ENCODE measurements at regions not wholly inside any gene's neighbourhood (a gene's known extent, or its start where the extent isn't known, plus 50 kb on each side); places are given as distances from the start of the nearest gene placed in this dataset.

DNA sequence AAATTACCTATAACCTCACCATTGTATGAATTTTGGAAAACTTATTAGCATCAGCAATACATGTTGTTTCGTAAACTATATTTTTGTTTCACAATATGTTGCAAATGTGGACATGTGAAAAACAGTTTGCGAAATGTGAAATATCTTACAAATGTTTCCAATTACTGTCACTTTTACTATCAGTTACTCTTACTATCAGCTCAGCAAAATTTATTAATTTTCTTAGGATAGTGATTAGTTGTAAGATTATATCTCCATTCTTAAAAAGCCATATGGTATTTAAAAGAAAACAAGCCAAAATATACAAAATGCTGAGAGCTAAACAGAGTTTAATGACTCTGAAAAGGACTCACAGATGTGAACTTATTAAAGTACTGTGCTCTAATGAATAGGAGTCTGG lies 111.9 kb upstream of the LPAR1 start:
- Histone ChIP-seq H3K4me1 (ENCODE audit: control insufficient read depth, insufficient read depth, low read length) (no peaks in the 10 kb centered on the region), H3K36me3 (ENCODE audit: control insufficient read depth, insufficient read depth, low read length) (no peaks in the 10 kb centered on the region), H3K27ac (ENCODE audit: insufficient read depth, low read depth, low read length, poor library complexity, severe bottlenecking) (no peak overlapping the region), H3K4me3 (ENCODE audit: insufficient read depth, low read depth, low read length) (no peak overlapping the region), H3K9me3 (ENCODE audit: control insufficient read depth, low read length) (no peaks in the 10 kb centered on the region), H3K27me3 (ENCODE audit: control insufficient read depth, insufficient read depth, low read length, poor library complexity, severe bottlenecking) (no peaks in the 10 kb centered on the region)
- WGBS, 2 experiments: 94% methylated on average over 2 of the region's 2 CpGs; no CpG with 5 or more reads in 1 of the 2 experiments

DNA sequence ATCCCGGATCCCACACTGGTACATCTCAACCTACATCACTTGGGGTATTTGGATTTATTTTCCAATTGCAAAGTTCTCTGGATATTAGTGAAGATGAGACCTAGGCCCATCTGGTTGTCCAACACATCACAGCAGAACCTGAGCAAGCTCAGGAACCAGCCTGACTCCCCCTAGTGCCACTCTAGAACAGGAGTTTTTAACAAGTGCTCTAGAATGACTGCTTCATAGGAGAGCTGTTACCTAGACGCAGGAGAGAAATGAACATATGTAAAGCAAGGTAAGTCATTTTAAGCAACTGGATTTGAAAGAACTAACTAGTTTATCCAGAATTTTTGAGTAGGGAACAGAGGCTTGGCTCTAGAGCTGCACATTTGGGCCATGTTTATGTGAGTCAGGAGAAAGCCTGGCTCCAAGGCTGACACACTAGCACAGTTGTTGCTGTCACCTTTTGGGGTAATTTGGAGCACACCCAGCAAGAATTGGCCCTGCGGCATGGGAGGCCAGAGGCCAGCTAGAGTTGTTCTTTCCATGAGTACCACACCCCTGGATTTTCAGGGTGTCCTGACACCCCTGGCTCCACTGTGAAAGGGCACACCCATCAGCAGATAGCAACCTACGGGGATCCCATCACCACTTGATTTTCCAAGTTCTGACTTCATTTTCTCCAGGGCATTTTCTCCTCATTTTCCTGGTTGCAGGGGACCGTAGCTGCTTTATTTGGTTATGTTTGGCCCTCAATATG lies 110.9 kb upstream of the LPAR1 start:
- Histone ChIP-seq H3K27me3 (ENCODE audit: control insufficient read depth, insufficient read depth, low read length, poor library complexity, severe bottlenecking) (no peaks in the 10 kb centered on the region), H3K36me3 (ENCODE audit: control insufficient read depth, insufficient read depth, low read length) (no peaks in the 10 kb centered on the region), H3K9me3 (ENCODE audit: control insufficient read depth, low read length) (no peaks in the 10 kb centered on the region), H3K4me1 (ENCODE audit: control insufficient read depth, insufficient read depth, low read length) (no peaks in the 10 kb centered on the region), H3K27ac (ENCODE audit: insufficient read depth, low read depth, low read length, poor library complexity, severe bottlenecking) (no peak overlapping the region), H3K4me3 (ENCODE audit: insufficient read depth, low read depth, low read length) (no peak overlapping the region)
- 93 to 94% methylated on average over 5 of the region's 5 CpGs for WGBS, 2 experiments

DNA sequence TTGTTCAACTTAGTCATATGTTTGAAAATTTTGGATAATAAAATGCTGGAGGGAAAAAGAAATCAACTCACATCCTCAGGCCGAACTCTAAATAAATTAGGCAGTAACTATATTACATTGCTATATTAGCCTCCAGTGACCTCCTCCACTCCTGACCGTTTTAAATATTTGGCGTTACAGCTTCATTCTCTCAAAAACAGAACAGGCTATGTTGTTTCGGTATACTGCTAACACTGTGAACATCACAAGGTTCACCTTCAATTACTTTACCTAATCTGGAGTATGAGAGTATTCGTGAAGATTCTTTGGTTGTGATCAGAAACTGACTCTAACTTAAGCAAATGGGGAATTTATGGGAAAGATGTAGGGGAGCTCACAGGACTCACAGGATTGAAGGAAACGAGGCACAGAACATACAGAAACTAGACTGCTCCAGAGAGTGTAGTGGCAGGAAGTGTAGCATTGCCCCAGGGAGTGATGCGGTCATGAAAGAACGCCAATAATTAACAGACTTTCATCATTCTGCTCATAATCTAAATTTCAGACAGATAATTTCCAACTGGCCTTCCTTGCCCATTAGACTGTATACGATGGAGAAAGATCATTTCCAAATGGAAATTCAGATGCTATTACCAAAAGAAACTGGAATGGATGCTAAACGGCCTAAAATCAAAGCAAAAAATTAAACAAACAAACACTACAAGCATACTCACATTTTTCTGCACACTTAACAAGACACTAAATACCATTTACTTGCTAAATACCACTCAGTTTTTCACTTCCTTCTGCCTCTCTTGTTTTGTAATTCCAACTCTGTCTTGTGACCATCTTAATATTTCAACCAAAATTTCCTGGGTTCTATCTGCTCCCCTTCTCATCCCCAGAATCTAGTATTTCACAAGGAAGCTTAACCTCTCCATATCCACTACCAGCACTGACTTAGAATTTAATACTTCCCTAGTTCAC lies 110.1 kb upstream of the LPAR1 start:
- 91 to 95% methylated on average over 9 to 10 of the region's 10 CpGs for WGBS, 2 experiments
- H3K4me3 ChIP-seq (ENCODE audit: insufficient read depth, low read depth, low read length): no peak overlapping the region
- no peaks in the 10 kb centered on the region for H3K36me3 ChIP-seq (ENCODE audit: control insufficient read depth, insufficient read depth, low read length)
- H3K27me3 ChIP-seq (ENCODE audit: control insufficient read depth, insufficient read depth, low read length, poor library complexity, severe bottlenecking): no peaks in the 10 kb centered on the region
- no peak overlapping the region for H3K27ac ChIP-seq (ENCODE audit: insufficient read depth, low read depth, low read length, poor library complexity, severe bottlenecking)
- no peaks in the 10 kb centered on the region for H3K9me3 ChIP-seq (ENCODE audit: control insufficient read depth, low read length)
- H3K4me1 ChIP-seq (ENCODE audit: control insufficient read depth, insufficient read depth, low read length): no peaks in the 10 kb centered on the region

DNA sequence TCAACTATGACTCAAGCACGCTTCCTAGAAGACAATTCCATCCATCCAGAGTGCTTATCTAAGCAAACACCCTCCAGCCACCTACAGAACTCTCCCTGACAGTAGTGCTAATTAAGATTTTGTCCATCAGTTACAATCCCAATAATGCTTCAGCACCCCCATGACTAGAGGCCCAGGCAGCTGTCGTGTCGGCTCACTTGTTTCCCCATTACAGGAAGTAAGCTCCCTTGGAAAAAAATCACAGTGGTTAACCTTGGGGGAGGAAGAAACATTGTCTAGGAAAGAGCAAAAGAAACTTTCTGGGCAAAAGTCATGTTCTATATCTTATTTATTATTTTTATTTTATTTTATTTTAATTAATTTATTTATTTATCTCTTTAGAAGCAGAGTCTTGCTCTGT lies 108.8 kb upstream of the LPAR1 start:
- H3K4me3 ChIP-seq (ENCODE audit: insufficient read depth, low read depth, low read length): no peak overlapping the region
- 94 to 100% methylated on average over 3 of the region's 3 CpGs for WGBS, 2 experiments
- no peaks in the 10 kb centered on the region for H3K4me1 ChIP-seq (ENCODE audit: control insufficient read depth, insufficient read depth, low read length)
- H3K27me3 ChIP-seq (ENCODE audit: control insufficient read depth, insufficient read depth, low read length, poor library complexity, severe bottlenecking): no peaks in the 10 kb centered on the region
- H3K27ac ChIP-seq (ENCODE audit: insufficient read depth, low read depth, low read length, poor library complexity, severe bottlenecking): no peak overlapping the region
- no peaks in the 10 kb centered on the region for H3K9me3 ChIP-seq (ENCODE audit: control insufficient read depth, low read length)
- H3K36me3 ChIP-seq (ENCODE audit: control insufficient read depth, insufficient read depth, low read length): no peaks in the 10 kb centered on the region

DNA sequence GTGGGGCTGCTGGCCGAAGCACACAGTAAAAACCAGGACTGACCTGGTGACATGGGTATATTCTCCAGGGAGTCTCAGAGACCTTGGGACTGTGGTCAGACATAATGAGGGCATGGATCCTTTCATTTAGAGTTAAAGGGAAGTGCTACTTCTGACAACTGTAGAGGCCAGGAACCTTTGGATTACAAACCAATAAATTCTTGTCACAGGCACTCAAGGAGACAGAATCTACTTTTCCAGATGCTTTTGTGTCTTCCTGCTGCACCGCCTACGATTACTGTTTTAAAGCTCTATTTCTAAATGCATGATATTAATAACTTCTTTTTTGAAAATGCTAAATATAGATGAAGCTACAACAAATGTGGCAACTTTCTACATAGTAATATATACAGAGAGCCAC lies 106.5 kb upstream of the LPAR1 start:
- Histone ChIP-seq H3K27me3 (ENCODE audit: control insufficient read depth, insufficient read depth, low read length, poor library complexity, severe bottlenecking) (no peaks in the 10 kb centered on the region), H3K27ac (ENCODE audit: insufficient read depth, low read depth, low read length, poor library complexity, severe bottlenecking) (no peak overlapping the region), H3K9me3 (ENCODE audit: control insufficient read depth, low read length) (no peaks in the 10 kb centered on the region), H3K4me1 (ENCODE audit: control insufficient read depth, insufficient read depth, low read length) (no peaks in the 10 kb centered on the region), H3K4me3 (ENCODE audit: insufficient read depth, low read depth, low read length) (no peak overlapping the region), H3K36me3 (ENCODE audit: control insufficient read depth, insufficient read depth, low read length) (no peaks in the 10 kb centered on the region)
- WGBS, 2 experiments: 84 to 97% methylated on average over 1 to 3 of the region's 3 CpGs

DNA sequence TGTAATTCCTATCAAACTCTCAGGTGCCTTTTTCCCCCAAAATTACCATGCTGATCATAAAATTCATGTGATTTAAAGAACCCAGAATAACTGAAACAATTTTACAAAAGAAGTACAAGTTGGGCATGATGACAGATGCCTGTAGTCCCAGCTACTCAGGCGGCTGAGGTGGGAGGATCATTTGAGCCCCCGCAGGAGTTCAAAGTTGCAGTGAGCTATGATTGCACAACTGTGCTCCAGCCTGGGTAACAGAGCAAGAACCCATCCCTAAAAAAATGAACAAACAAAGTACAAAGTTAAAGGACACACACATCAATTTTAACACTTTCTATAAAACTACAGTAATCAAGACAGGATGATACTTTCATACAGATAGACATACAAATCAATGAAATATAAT lies 97.9 kb upstream of the LPAR1 start:
- Histone ChIP-seq H3K4me1 (ENCODE audit: control insufficient read depth, insufficient read depth, low read length) (no peaks in the 10 kb centered on the region), H3K27me3 (ENCODE audit: control insufficient read depth, insufficient read depth, low read length, poor library complexity, severe bottlenecking) (no peaks in the 10 kb centered on the region), H3K36me3 (ENCODE audit: control insufficient read depth, insufficient read depth, low read length) (no peaks in the 10 kb centered on the region), H3K4me3 (ENCODE audit: insufficient read depth, low read depth, low read length) (no peak overlapping the region), H3K9me3 (ENCODE audit: control insufficient read depth, low read length) (no peaks in the 10 kb centered on the region), H3K27ac (ENCODE audit: insufficient read depth, low read depth, low read length, poor library complexity, severe bottlenecking) (no peak overlapping the region)
- 90 to 94% methylated on average over 2 of the region's 2 CpGs for WGBS, 2 experiments

DNA sequence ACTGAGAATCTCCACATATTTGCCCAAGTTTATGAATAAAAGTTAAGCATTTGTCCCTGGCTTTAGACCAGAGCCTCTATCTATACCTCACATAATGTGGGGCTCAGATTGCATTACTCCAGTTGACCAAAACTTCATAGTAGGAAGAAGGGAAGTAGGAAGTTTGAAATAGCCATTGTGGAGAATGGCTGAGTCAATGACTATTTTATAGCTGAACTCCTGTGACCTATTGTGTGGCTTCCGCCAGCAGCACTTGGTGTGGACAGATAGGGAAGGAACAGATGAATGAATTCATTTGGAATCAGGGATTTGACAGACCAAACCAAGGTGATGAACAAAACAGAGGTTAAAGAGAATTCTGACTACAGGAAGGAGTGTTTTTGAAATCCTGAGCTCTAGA lies 92.9 kb upstream of the LPAR1 start:
- no peaks in the 10 kb centered on the region for H3K27me3 ChIP-seq (ENCODE audit: control insufficient read depth, insufficient read depth, low read length, poor library complexity, severe bottlenecking)
- H3K9me3 ChIP-seq (ENCODE audit: control insufficient read depth, low read length): no peaks in the 10 kb centered on the region
- WGBS, 2 experiments: 86 to 92% methylated on average over 1 of the region's 1 CpG
- H3K27ac ChIP-seq (ENCODE audit: insufficient read depth, low read depth, low read length, poor library complexity, severe bottlenecking): no peak overlapping the region
- H3K4me3 ChIP-seq (ENCODE audit: insufficient read depth, low read depth, low read length): no peak overlapping the region
- H3K4me1 ChIP-seq (ENCODE audit: control insufficient read depth, insufficient read depth, low read length): no peaks in the 10 kb centered on the region
- H3K36me3 ChIP-seq (ENCODE audit: control insufficient read depth, insufficient read depth, low read length): no peaks in the 10 kb centered on the region

DNA sequence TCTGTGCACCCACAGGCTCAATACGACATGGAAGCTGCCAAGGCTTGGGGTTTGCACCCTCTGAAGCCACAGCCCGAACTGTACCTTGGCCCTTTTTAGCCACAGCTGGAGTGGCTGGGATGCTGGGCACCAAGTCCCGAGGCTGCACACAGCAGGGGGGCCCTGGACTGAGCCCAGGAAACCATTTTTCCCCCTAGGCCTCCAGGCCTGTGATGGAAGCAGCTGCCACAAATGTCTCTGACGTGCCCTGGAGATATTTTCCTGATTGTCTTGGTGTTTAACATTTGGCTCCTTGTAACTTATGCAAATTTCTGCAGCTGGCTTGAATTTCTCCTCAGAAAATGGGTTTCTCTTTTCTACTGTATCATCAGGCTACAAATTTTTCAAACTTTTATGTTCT lies 82.3 kb upstream of the LPAR1 start:
- Histone ChIP-seq H3K36me3 (ENCODE audit: control insufficient read depth, insufficient read depth, low read length) (no peaks in the 10 kb centered on the region), H3K4me3 (ENCODE audit: insufficient read depth, low read depth, low read length) (no peak overlapping the region), H3K4me1 (ENCODE audit: control insufficient read depth, insufficient read depth, low read length) (no peaks in the 10 kb centered on the region), H3K27ac (ENCODE audit: insufficient read depth, low read depth, low read length, poor library complexity, severe bottlenecking) (no peak overlapping the region), H3K9me3 (ENCODE audit: control insufficient read depth, low read length) (no peaks in the 10 kb centered on the region), H3K27me3 (ENCODE audit: control insufficient read depth, insufficient read depth, low read length, poor library complexity, severe bottlenecking) (no peaks in the 10 kb centered on the region)
- WGBS, 2 experiments: 90 to 92% methylated on average over 4 of the region's 4 CpGs

DNA sequence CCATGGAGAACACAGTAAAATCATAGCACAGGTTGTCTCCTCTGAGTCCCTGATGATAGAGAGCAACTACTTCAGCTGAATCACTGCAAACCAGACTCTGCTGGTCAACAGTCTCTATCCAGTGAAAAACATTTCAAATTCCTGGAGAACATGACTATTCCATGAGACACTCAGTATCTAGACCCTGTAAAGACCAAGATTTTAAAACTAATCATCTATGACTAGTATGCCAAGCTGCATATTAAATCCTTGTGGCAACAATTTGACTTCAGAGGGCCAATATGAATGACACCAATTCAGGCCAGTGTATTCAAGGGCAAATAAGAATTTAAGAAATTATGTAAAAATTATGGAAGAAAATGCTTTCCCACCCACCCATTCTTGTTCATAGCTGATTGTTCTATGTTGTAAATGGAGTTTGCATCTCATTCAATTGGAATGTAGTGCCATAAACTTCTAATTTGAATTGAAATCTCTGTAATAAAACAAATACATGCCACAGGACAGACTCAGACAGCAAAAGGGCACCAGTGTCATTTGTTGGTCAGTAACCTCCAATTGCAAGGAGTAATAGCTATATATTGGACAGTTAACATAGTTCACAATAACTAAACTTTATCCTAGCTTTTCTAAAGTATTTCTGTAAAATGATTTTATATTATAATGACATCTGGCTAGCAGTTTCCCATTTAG lies 80.1 kb upstream of the LPAR1 start:
- H3K4me1 ChIP-seq (ENCODE audit: control insufficient read depth, insufficient read depth, low read length): no peaks in the 10 kb centered on the region
- no peaks in the 10 kb centered on the region for H3K9me3 ChIP-seq (ENCODE audit: control insufficient read depth, low read length)
- H3K36me3 ChIP-seq (ENCODE audit: control insufficient read depth, insufficient read depth, low read length): no peaks in the 10 kb centered on the region
- H3K27me3 ChIP-seq (ENCODE audit: control insufficient read depth, insufficient read depth, low read length, poor library complexity, severe bottlenecking): no peaks in the 10 kb centered on the region
- H3K4me3 ChIP-seq (ENCODE audit: insufficient read depth, low read depth, low read length): no peak overlapping the region
- H3K27ac ChIP-seq (ENCODE audit: insufficient read depth, low read depth, low read length, poor library complexity, severe bottlenecking): no peak overlapping the region

DNA sequence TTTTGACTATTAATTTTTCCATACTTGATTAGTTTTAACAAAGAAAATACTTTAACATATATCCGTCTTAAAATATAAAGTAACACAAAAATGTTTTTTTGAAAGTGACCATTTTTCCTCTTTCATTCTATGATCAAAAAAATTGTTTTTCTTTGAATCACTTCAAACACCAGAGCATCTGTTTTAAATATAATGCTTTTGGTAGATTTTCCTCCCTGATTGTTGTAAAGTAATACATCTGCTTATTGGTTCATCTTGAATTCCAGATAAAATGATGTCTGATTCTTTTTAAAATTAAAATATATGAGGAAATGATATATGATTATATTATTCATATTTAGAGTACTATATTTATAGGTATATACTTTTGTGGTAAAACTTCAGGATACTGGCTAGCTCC lies 76.2 kb upstream of the LPAR1 start:
- H3K4me1 ChIP-seq (ENCODE audit: control insufficient read depth, insufficient read depth, low read length): no peaks in the 10 kb centered on the region
- no peak overlapping the region for H3K27ac ChIP-seq (ENCODE audit: insufficient read depth, low read depth, low read length, poor library complexity, severe bottlenecking)
- H3K36me3 ChIP-seq (ENCODE audit: control insufficient read depth, insufficient read depth, low read length): no peaks in the 10 kb centered on the region
- WGBS, 2 experiments: 100% methylated on average over 1 of the region's 1 CpG; no CpG with 5 or more reads in 1 of the 2 experiments
- no peaks in the 10 kb centered on the region for H3K27me3 ChIP-seq (ENCODE audit: control insufficient read depth, insufficient read depth, low read length, poor library complexity, severe bottlenecking)
- H3K9me3 ChIP-seq (ENCODE audit: control insufficient read depth, low read length): no peaks in the 10 kb centered on the region
- no peak overlapping the region for H3K4me3 ChIP-seq (ENCODE audit: insufficient read depth, low read depth, low read length)

Measured in ectodermal cell (in vitro differentiated cells).